WERI-Rb-1 (cell line): ENCODE measurements at regions not wholly inside any gene's neighbourhood (a gene's known extent, or its start where the extent isn't known, plus 50 kb on each side); places are given as distances from the start of the nearest gene placed in this dataset.

ENCODE experiments used
- DNase-seq: peaks from one replicate; pipeline ENCODE4 v3.0.0-alpha.2; 2020
- H3K27ac ChIP-seq: fragments of 250-450 bp; sonication (Bioruptor Pico); 2 replicates; pipeline ENCODE4 v1.5.1; 2020; ENCODE audit warnings: mild to moderate bottlenecking, moderate library complexity
- H3K27me3 ChIP-seq: fragments of 250-450 bp; sonication (Bioruptor Pico); 2 replicates; pipeline ENCODE4 v1.5.1; 2021; ENCODE audit warnings: mild to moderate bottlenecking, low read depth, moderate library complexity; ENCODE audit not compliant: insufficient read depth, severe bottlenecking
- H3K36me3 ChIP-seq: fragments of 250-450 bp; sonication (Bioruptor Pico); 2 replicates; pipeline ENCODE4 v1.5.1; 2020; ENCODE audit warnings: mild to moderate bottlenecking, moderate library complexity
- H3K4me3 ChIP-seq: 2 replicates; pipeline ENCODE4 v1.5.1; 2011; ENCODE audit warnings: low read depth, mild to moderate bottlenecking, control low read depth, low read length
- H3K9me3 ChIP-seq: fragments of 250-450 bp; sonication (Bioruptor Pico); 2 replicates; pipeline ENCODE4 v1.5.1; 2021; ENCODE audit warnings: mild to moderate bottlenecking, moderate library complexity; ENCODE audit not compliant: severe bottlenecking
- TF ChIP-seq, protein P1 (sequence below): IDR thresholded peaks from 2 replicates; pipeline ENCODE4 v1.5.1; 2011; ENCODE audit warnings: low read depth, mild to moderate bottlenecking, control low read depth, inconsistent platforms, low read length

DNA sequence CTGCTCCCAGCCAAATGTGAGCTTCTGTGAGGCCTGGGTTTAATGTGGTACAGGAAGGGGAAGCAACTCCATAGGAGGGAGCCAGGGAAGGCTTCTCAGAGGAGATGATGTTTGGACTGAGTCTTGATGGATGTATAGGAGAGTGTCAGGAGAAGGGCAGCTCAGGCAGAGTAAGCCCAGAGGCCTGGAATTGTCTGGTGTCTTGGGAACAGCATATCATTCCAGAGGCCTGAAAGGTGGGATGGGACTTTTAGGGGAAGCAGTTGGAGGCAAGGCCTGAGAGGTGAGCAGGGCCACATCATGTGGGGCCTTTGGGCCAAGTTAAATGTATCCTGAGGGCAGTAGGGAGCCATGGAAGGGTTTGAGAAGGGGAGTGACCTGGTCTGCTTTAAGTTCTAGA is 148.6 kb upstream of the WNT4 start:
- H3K4me3 ChIP-seq: no peak overlapping the region
- no peak for DNase-seq

DNA sequence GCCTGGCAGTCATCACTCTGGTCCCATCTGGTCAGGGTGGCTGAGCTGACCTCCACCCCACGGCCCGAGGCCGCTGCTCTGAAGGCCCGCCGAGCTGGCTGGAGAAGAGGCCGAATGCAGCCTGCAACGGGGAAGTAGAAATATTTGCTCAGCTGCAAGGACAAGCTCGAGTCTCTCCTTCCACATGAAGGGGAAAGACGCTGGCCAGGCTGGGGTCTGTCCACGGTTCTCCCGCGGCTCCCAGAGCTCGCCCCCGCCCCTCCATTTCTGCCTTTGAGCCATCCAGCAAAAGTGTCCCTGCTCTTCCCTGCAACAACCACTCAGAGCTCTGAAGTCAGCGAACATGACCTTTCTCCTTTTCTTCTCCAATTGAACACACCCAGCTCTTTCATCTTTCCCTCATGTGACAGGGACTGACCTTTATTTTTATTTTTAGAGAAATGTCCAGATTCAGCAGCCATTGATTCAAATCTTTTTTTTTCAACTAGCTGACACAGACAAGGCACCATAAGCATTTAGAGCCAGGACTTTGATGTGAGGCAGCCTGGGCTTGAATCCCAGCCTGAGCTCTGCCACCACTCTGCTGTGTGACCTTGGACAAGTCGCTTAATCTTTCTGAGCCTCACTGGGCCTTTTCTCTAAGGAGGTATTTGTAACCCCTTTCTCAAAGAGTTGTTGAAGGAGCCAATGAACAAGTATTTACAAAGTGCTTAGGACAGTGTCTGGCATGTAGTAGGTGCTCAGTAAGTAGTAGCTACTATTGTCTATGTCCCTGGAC is 149.3 kb upstream of the WNT4 start:
- Histone ChIP-seq H3K27me3 (no peaks in the 10 kb centered on the region), H3K4me3 (no peak overlapping the region), H3K36me3 (no peaks in the 10 kb centered on the region), H3K27ac (no peak overlapping the region), H3K9me3 (no peaks in the 10 kb centered on the region)
- TF ChIP-seq, protein P1, sequence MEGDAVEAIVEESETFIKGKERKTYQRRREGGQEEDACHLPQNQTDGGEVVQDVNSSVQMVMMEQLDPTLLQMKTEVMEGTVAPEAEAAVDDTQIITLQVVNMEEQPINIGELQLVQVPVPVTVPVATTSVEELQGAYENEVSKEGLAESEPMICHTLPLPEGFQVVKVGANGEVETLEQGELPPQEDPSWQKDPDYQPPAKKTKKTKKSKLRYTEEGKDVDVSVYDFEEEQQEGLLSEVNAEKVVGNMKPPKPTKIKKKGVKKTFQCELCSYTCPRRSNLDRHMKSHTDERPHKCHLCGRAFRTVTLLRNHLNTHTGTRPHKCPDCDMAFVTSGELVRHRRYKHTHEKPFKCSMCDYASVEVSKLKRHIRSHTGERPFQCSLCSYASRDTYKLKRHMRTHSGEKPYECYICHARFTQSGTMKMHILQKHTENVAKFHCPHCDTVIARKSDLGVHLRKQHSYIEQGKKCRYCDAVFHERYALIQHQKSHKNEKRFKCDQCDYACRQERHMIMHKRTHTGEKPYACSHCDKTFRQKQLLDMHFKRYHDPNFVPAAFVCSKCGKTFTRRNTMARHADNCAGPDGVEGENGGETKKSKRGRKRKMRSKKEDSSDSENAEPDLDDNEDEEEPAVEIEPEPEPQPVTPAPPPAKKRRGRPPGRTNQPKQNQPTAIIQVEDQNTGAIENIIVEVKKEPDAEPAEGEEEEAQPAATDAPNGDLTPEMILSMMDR: no peak
- no peak for DNase-seq

More for the DNA sequence above, 148.6 kb upstream of the WNT4 start:
- Histone ChIP-seq H3K27ac (no peak overlapping the region), H3K27me3 (no peaks in the 10 kb centered on the region), H3K36me3 (no peaks in the 10 kb centered on the region), H3K9me3 (no peaks in the 10 kb centered on the region)
- TF ChIP-seq, protein P1: no peak

DNA sequence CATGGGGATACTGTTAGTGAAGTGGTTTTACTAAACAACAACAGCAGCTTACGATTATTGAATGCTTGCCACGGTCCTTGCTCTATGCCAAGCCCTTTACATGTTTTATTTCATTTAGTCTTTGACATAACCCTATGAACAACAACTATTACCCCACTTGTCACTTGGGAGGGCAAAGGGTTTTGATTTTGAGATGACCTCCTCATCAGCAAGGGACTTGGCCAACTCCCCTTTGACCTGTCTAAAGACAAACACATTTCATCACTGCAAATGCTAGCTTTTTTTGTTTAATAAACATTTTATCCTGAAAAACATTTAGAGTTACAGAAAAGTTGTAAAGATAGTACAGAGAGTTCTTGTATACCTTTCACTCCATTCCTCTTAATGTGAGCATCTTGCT is 152.5 kb upstream of the WNT4 start:
- no peak for DNase-seq
- Histone ChIP-seq H3K36me3 (no peaks in the 10 kb centered on the region), H3K4me3 (no peak overlapping the region), H3K9me3 (no peaks in the 10 kb centered on the region), H3K27ac (no peak overlapping the region), H3K27me3 (no peaks in the 10 kb centered on the region)
- TF ChIP-seq, protein P1: no peak

DNA sequence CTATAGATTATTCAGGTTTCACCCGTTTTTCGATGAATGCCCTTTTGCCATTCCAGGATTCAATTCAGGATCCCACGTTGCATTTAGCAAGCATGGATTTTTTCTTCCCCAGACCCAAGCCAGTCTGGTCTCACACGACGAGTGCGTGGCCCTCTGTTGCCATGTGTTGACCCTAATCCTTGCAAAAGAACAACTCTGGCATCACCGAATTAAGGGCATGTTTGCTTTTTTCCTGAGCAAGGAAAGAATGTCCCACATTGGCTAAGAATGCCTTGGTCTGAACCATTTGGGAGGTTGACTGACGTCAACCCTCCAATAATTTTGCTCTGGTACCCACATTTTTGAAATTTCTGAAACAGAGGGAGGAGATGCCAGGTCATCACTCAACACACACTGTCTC is 153.0 kb upstream of the WNT4 start:
- TF ChIP-seq, protein P1: no peak
- DNase-seq: no peak
- Histone ChIP-seq H3K36me3 (no peaks in the 10 kb centered on the region), H3K27me3 (no peaks in the 10 kb centered on the region), H3K27ac (no peak overlapping the region), H3K4me3 (no peak overlapping the region), H3K9me3 (peaks cover 3% of the 10 kb centered on the region)

DNA sequence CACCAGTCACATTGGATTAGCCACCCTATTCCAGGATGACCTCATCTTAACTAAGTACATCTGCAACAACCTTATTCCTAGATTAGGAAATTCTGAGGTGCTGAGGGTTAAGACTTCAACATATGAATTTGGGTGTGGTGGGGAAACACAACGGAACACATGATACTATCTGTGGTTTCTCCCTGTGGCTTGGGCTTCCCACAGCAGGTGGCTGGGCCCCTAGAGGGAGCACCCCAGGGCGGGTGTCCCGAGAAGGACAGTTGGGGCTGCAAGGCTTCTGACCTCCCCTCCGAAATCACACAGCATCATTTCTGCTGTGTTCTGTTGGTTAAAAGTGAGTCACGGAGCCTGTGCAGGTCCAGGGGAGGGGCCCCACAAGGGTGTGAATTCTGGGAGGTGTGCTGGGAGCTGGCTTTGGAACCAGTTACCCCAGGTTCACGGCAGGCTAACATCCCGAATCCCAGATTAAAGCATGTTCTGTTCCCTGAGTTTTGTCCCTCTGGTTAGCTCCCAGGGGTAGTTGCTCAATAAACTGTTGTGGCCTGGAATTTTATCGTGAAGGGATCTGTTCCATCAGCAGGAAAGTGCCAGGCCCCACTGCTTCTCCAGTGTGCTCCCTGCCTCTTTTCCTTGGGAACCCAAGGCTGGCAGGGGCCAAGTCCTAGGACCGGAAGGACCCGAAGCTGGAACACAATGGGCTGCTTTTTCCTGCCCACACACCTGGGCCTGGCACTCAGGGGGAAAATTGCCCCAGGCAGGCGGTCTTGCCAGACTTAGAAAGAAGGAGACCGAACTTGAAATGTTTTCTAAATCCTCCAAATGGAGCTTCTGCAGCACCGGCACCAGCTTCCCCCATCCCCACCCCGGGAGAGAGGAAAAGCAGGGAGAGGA is 154.0 kb upstream of the WNT4 start:
- TF ChIP-seq, protein P1: no peak
- H3K36me3 ChIP-seq: no peaks in the 10 kb centered on the region
- H3K9me3 ChIP-seq: peaks cover 8% of the 10 kb centered on the region
- no peak overlapping the region for H3K4me3 ChIP-seq
- no peaks in the 10 kb centered on the region for H3K27me3 ChIP-seq
- H3K27ac ChIP-seq: no peak overlapping the region
- no peak for DNase-seq
